Liver (tissue), 8 donors: ENCODE measurements at regions not wholly inside any gene's neighbourhood (a gene's known extent, or its start where the extent isn't known, plus 50 kb on each side); places are given as distances from the start of the nearest gene placed in this dataset.
A peak's percentile ranks its signal among the peaks of the same experiment; 100 is the strongest.

Source experiments
- DNase-seq: peaks from one replicate; pipeline ENCODE4 v3.0.0-alpha.2; 2017; ENCODE audit warnings: low spot score
- H3K27ac ChIP-seq, 2 donors: one replicate each; pipeline ENCODE4 v1.7.0; 2013; ENCODE audit warnings: inconsistent platforms in 2 of 2, low read length in 2 of 2, control low read depth in 1 of 2, low read depth in 1 of 2, mild to moderate bottlenecking in 1 of 2
- H3K27me3 ChIP-seq, 4 donors: one replicate each; pipeline versions ENCODE4 v1.6.1 to v1.7.0; 2013; ENCODE audit warnings: low read length in 3 of 4, inconsistent platforms in 1 of 4, mild to moderate bottlenecking in 1 of 4, moderate library complexity in 1 of 4; ENCODE audit not compliant: control insufficient read depth in 4 of 4, insufficient read depth in 4 of 4
- H3K36me3 ChIP-seq, 4 donors: one replicate each; pipeline versions ENCODE4 v1.6.1 to v1.7.0; 2013; ENCODE audit warnings: low read length in 3 of 4, mild to moderate bottlenecking in 3 of 4, low read depth in 1 of 4, moderate library complexity in 1 of 4; ENCODE audit not compliant: control insufficient read depth in 4 of 4, insufficient read depth in 3 of 4
- H3K4me1 ChIP-seq, 4 donors: one replicate each; pipeline versions ENCODE4 v1.6.1 to v1.7.0; 2013; ENCODE audit warnings: low read length in 3 of 4, mild to moderate bottlenecking in 3 of 4, moderate library complexity in 1 of 4; ENCODE audit not compliant: control insufficient read depth in 4 of 4, insufficient read depth in 4 of 4
- H3K4me3 ChIP-seq, 3 donors: one replicate each; pipeline versions ENCODE4 v1.6.1 to v1.7.0; 2013; ENCODE audit warnings: low read length in 3 of 3, control low read depth in 1 of 3, low read depth in 1 of 3, mild to moderate bottlenecking in 1 of 3
- H3K9ac ChIP-seq, 2 donors: one replicate each; pipeline ENCODE4 v1.7.0; 2013; ENCODE audit warnings: low read length in 2 of 2, mild to moderate bottlenecking in 2 of 2, moderate library complexity in 2 of 2, control low read depth in 1 of 2, low read depth in 1 of 2
- H3K9me3 ChIP-seq, 4 donors: one replicate each; pipeline versions ENCODE4 v1.6.1 to v1.7.0; 2013; ENCODE audit warnings: low read length in 3 of 4; ENCODE audit not compliant: control insufficient read depth in 4 of 4
- EGR1 ChIP-seq, 2 donors: IDR thresholded peaks; 2 replicates each; pipeline ENCODE4 v1.6.1; 2016 to 2018; ENCODE audit warnings: antibody characterized with exemption in 2 of 2, low read depth in 2 of 2
- FOXA1 ChIP-seq: IDR thresholded peaks from 2 replicates; pipeline ENCODE4 v1.6.1; 2016; ENCODE audit warnings: antibody characterized with exemption
- FOXA2 ChIP-seq: IDR thresholded peaks from 2 replicates; pipeline ENCODE4 v1.6.1; 2016; ENCODE audit warnings: antibody characterized with exemption
- GABPA ChIP-seq, 2 donors: IDR thresholded peaks in 1 of 2; conservative IDR thresholded peaks in 1 of 2; 2 replicates each; pipeline ENCODE4 v1.6.1; 2016; ENCODE audit warnings: antibody characterized with exemption in 2 of 2, mild to moderate bottlenecking in 1 of 2, moderate library complexity in 1 of 2
- HNF4A ChIP-seq, 2 donors: conservative IDR thresholded peaks; 2 replicates each; pipeline ENCODE4 v1.6.1; 2016; ENCODE audit warnings: antibody characterized with exemption in 2 of 2, mild to moderate bottlenecking in 2 of 2
- HNF4G ChIP-seq: IDR thresholded peaks from 2 replicates; pipeline ENCODE4 v1.6.1; 2016; ENCODE audit warnings: antibody characterized with exemption
- JUND ChIP-seq, 2 donors: IDR thresholded peaks; 2 replicates each; pipeline ENCODE4 v1.6.1; 2016; ENCODE audit warnings: antibody characterized with exemption in 2 of 2
- NR2F2 ChIP-seq: IDR thresholded peaks from 2 replicates; pipeline ENCODE4 v1.6.1; 2016; ENCODE audit warnings: antibody characterized with exemption
- RAD21 ChIP-seq, 2 donors: IDR thresholded peaks; 2 replicates each; pipeline ENCODE4 v1.6.1; 2016; ENCODE audit warnings: antibody characterized with exemption in 2 of 2, mild to moderate bottlenecking in 2 of 2
- RXRA ChIP-seq, 2 donors: IDR thresholded peaks; 2 replicates each; pipeline ENCODE4 v1.6.1; 2017 to 2018; ENCODE audit warnings: antibody characterized with exemption in 2 of 2, mild to moderate bottlenecking in 1 of 2
- SP1 ChIP-seq: IDR thresholded peaks from 2 replicates; pipeline ENCODE4 v1.6.1; 2018; ENCODE audit warnings: antibody characterized with exemption, mild to moderate bottlenecking
- TAF1 ChIP-seq: conservative IDR thresholded peaks from 2 replicates; pipeline ENCODE4 v1.6.1; 2016; ENCODE audit warnings: antibody characterized with exemption, mild to moderate bottlenecking
- YY1 ChIP-seq: IDR thresholded peaks from 2 replicates; pipeline ENCODE4 v1.6.1; 2016; ENCODE audit warnings: antibody characterized with exemption, mild to moderate bottlenecking
- WGBS: extraction: QIAGEN DNeasy Blood & Tissue Kit; methylation state at CpG from one replicate; pipeline ENCODE4 v1.1.7; 2013; 5-methylcytosine and 5-hydroxymethylcytosine counted together
- TF ChIP-seq, protein P1 (sequence below): IDR thresholded peaks from 2 replicates; pipeline ENCODE4 v1.6.1; 2016; ENCODE audit warnings: antibody characterized with exemption
- TF ChIP-seq, protein P2 (sequence below): IDR thresholded peaks from 2 replicates; pipeline ENCODE4 v1.6.1; 2016; ENCODE audit warnings: antibody characterized with exemption
- TF ChIP-seq, protein P3 (sequence below): IDR thresholded peaks from 2 replicates; pipeline ENCODE4 v1.6.1; 2016; ENCODE audit warnings: antibody characterized with exemption, mild to moderate bottlenecking
- TF ChIP-seq, protein P4 (sequence below): fragments of 150-350 bp; IDR thresholded peaks from 2 replicates; pipeline ENCODE4 v1.5.1; 2017; ENCODE audit warnings: improper control_type of control experiment, low read depth, low read length; ENCODE audit not compliant: missing input control
- TF ChIP-seq, protein P5 (sequence below): IDR thresholded peaks from 2 replicates; pipeline ENCODE4 v1.6.1; 2016; ENCODE audit warnings: antibody characterized with exemption
- donor health status: healthy.
- donor health status: healthy.
- donor health status: healthy.
- donor health status: healthy.
- donor health status: healthy.

DNA sequence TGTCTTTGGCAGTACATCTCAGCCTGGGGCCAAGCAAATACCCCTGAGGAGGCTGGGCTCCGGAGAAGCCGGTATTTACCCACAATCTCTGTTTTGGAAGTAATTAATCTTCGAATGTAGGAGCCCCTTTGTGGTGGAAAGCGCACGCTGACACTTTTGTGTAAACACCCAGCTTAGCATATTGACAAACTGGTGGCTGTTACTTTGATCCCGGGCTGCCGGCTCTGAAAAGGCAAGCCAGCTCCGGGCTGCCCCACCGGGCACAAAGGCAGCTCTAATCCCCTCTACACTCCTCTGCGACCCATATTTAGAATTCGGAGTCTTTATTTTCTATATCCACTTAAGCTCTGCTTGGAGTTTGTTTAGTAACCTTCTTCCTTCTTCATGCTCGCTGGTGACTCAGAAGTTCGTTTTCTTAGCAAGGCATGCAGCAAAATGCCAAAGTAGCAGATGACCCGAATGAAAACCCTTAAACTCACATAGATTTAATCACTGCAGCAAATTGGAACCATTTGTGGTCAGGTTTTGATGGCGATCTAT is 144.0 kb upstream of the IRX3 start:
- Histone ChIP-seq H3K4me3 (peak overlapping the region in 1 of 3 donors; percentile 7), H3K9me3 (no peaks in the 10 kb centered on the region), H3K36me3 (no peaks in the 10 kb centered on the region), H3K4me1 (peaks cover 3 to 29% (median 20%) of the 10 kb centered on the region in 4 donors), H3K27ac (no peak overlapping the region), H3K27me3 (no peaks in the 10 kb centered on the region), H3K9ac (no peak overlapping the region)
- no peak for DNase-seq
- 7% methylated on average over 15 of the region's 15 CpGs for whole genome bisulfite sequencing
- TF ChIP-seq YY1 (no peak), RXRA (IDR thresholded peaks at IDR 0.05) (peak in 1 of 2 donors; percentile 20), NR2F2 (no peak), SP1 (no peak), RAD21 (IDR thresholded peaks at IDR 0.05) (no peak), HNF4A (conservative IDR thresholded peaks at IDR 0.05) (peak; percentile 13 to 74), EGR1 (IDR thresholded peaks at IDR 0.05; ENCODE audit: low read depth in 2 of 2) (no peak), FOXA2 (peak; percentile 89), GABPA (IDR thresholded peaks at IDR 0.05 in 1 of 2, conservative IDR thresholded peaks at IDR 0.05 in 1 of 2) (no peak), TAF1 (no peak), HNF4G (no peak), FOXA1 (peak; percentile 80), JUND (IDR thresholded peaks at IDR 0.05) (no peak)
- TF ChIP-seq, protein P1, sequence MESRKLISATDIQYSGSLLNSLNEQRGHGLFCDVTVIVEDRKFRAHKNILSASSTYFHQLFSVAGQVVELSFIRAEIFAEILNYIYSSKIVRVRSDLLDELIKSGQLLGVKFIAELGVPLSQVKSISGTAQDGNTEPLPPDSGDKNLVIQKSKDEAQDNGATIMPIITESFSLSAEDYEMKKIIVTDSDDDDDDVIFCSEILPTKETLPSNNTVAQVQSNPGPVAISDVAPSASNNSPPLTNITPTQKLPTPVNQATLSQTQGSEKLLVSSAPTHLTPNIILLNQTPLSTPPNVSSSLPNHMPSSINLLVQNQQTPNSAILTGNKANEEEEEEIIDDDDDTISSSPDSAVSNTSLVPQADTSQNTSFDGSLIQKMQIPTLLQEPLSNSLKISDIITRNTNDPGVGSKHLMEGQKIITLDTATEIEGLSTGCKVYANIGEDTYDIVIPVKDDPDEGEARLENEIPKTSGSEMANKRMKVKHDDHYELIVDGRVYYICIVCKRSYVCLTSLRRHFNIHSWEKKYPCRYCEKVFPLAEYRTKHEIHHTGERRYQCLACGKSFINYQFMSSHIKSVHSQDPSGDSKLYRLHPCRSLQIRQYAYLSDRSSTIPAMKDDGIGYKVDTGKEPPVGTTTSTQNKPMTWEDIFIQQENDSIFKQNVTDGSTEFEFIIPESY = no peak
- TF ChIP-seq, protein P2, sequence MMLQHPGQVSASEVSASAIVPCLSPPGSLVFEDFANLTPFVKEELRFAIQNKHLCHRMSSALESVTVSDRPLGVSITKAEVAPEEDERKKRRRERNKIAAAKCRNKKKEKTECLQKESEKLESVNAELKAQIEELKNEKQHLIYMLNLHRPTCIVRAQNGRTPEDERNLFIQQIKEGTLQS = no peak
- TF ChIP-seq, protein P3, sequence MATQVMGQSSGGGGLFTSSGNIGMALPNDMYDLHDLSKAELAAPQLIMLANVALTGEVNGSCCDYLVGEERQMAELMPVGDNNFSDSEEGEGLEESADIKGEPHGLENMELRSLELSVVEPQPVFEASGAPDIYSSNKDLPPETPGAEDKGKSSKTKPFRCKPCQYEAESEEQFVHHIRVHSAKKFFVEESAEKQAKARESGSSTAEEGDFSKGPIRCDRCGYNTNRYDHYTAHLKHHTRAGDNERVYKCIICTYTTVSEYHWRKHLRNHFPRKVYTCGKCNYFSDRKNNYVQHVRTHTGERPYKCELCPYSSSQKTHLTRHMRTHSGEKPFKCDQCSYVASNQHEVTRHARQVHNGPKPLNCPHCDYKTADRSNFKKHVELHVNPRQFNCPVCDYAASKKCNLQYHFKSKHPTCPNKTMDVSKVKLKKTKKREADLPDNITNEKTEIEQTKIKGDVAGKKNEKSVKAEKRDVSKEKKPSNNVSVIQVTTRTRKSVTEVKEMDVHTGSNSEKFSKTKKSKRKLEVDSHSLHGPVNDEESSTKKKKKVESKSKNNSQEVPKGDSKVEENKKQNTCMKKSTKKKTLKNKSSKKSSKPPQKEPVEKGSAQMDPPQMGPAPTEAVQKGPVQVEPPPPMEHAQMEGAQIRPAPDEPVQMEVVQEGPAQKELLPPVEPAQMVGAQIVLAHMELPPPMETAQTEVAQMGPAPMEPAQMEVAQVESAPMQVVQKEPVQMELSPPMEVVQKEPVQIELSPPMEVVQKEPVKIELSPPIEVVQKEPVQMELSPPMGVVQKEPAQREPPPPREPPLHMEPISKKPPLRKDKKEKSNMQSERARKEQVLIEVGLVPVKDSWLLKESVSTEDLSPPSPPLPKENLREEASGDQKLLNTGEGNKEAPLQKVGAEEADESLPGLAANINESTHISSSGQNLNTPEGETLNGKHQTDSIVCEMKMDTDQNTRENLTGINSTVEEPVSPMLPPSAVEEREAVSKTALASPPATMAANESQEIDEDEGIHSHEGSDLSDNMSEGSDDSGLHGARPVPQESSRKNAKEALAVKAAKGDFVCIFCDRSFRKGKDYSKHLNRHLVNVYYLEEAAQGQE = no peak
- TF ChIP-seq, protein P4, sequence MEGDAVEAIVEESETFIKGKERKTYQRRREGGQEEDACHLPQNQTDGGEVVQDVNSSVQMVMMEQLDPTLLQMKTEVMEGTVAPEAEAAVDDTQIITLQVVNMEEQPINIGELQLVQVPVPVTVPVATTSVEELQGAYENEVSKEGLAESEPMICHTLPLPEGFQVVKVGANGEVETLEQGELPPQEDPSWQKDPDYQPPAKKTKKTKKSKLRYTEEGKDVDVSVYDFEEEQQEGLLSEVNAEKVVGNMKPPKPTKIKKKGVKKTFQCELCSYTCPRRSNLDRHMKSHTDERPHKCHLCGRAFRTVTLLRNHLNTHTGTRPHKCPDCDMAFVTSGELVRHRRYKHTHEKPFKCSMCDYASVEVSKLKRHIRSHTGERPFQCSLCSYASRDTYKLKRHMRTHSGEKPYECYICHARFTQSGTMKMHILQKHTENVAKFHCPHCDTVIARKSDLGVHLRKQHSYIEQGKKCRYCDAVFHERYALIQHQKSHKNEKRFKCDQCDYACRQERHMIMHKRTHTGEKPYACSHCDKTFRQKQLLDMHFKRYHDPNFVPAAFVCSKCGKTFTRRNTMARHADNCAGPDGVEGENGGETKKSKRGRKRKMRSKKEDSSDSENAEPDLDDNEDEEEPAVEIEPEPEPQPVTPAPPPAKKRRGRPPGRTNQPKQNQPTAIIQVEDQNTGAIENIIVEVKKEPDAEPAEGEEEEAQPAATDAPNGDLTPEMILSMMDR = no peak
- TF ChIP-seq, protein P5, sequence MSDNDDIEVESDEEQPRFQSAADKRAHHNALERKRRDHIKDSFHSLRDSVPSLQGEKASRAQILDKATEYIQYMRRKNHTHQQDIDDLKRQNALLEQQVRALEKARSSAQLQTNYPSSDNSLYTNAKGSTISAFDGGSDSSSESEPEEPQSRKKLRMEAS = no peak
